Neural progenitor cell (in vitro differentiated cells): ENCODE measurements at regions not wholly inside any gene's neighbourhood (a gene's known extent, or its start where the extent isn't known, plus 50 kb on each side); places are given as distances from the start of the nearest gene placed in this dataset.
A peak's percentile ranks its signal among the peaks of the same experiment; 100 is the strongest.

Source experiments
- DNase-seq: peaks from one replicate; pipeline ENCODE4 v3.0.0-alpha.2; 2016; ENCODE audit warnings: low spot score
- H2AFZ ChIP-seq: fragments of 200-600 bp; sonication (generic); replicated peaks from 2 replicates; pipeline ENCODE4 v1.6.1; 2016; ENCODE audit warnings: antibody characterized with exemption
- H3F3A ChIP-seq: fragments of 200-600 bp; sonication (generic); 2 replicates; pipeline ENCODE4 v1.6.1; 2016; ENCODE audit warnings: antibody characterized with exemption, low read depth
- H3K27ac ChIP-seq: fragments of 200-600 bp; sonication (generic); 2 replicates; pipeline ENCODE4 v1.5.1; 2016; ENCODE audit warnings: mild to moderate bottlenecking
- H3K27me3 ChIP-seq: fragments of 200-600 bp; sonication (generic); 2 replicates; pipeline ENCODE4 v1.6.1; 2016; ENCODE audit warnings: mild to moderate bottlenecking, moderate library complexity
- H3K36me3 ChIP-seq: fragments of 200-600 bp; sonication (generic); 2 replicates; pipeline ENCODE4 v1.5.1; 2016
- H3K4me1 ChIP-seq: fragments of 200-600 bp; sonication (generic); 2 replicates; pipeline ENCODE4 v1.6.1; 2016; ENCODE audit warnings: mixed run types
- H3K4me2 ChIP-seq: fragments of 200-600 bp; sonication (generic); 2 replicates; pipeline ENCODE4 v1.6.1; 2016
- H3K4me3 ChIP-seq: fragments of 200-600 bp; sonication (generic); 2 replicates; pipeline ENCODE4 v1.5.1; 2016
- H3K79me2 ChIP-seq: fragments of 200-600 bp; sonication (generic); 2 replicates; pipeline ENCODE4 v1.6.1; 2016; ENCODE audit warnings: low read depth
- H3K9ac ChIP-seq: fragments of 200-600 bp; sonication (generic); 2 replicates; pipeline ENCODE4 v1.6.1; 2016
- H3K9me3 ChIP-seq: fragments of 200-600 bp; sonication (generic); 2 replicates; pipeline ENCODE4 v1.5.1; 2016; ENCODE audit warnings: low read depth
- H4K20me1 ChIP-seq: fragments of 200-600 bp; sonication (generic); 2 replicates; pipeline ENCODE4 v1.6.1; 2016; ENCODE audit warnings: low read depth
- H3K27ac Mint-ChIP-seq: 3 replicates; pipeline ENCODE4 v1.8.0; 2021; ENCODE audit warnings: mixed read lengths
- H3K27me3 Mint-ChIP-seq: 2 replicates; pipeline ENCODE4 v1.8.0; 2022; ENCODE audit warnings: low read depth, mild to moderate bottlenecking, inconsistent platforms, moderate library complexity, mixed read lengths; ENCODE audit not compliant: insufficient read depth
- H3K36me3 Mint-ChIP-seq: 3 replicates; pipeline ENCODE4 v1.8.0; 2021; ENCODE audit warnings: mixed read lengths
- H3K4me1 Mint-ChIP-seq: 3 replicates; pipeline ENCODE4 v1.8.0; 2021; ENCODE audit warnings: mixed read lengths
- H3K4me3 Mint-ChIP-seq: 3 replicates; pipeline ENCODE4 v1.8.0; 2021; ENCODE audit warnings: mild to moderate bottlenecking, moderate library complexity, mixed read lengths
- H3K9me3 Mint-ChIP-seq: 3 replicates; pipeline ENCODE4 v1.8.0; 2020; ENCODE audit warnings: mixed read lengths
- CTCF ChIP-seq: fragments of 200-600 bp; sonication (generic); IDR thresholded peaks from 2 replicates; pipeline ENCODE4 v1.5.1; 2017; ENCODE audit warnings: antibody characterized with exemption, mild to moderate bottlenecking
- EZH2 ChIP-seq: fragments of 200-600 bp; sonication (generic); IDR thresholded peaks from 2 replicates; pipeline ENCODE4 v1.6.1; 2017; ENCODE audit warnings: antibody characterized with exemption, mild to moderate bottlenecking, moderate library complexity
- EZH2phosphoT487 ChIP-seq: fragments of 200-600 bp; sonication (generic); IDR thresholded peaks from 2 replicates; pipeline ENCODE4 v1.6.1; 2017; ENCODE audit warnings: antibody characterized with exemption

DNA sequence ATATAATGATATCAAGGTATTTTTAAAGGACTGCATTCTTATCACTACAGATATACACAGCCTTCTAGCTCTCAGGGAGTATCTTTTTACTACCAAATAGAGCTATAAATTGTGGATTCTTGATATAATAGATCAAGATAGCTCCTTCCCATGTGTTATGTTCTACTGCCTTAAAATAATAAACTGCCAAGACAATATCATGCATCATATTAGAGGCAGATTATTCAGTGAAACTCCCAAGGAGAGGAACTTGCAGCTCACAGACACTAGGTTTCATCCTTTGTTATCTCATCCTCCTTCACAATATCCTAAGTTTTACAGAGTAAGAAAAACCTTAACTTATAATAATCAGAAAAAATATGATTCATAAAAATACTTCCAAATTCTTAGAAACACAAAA, 802.8 kb downstream of the DIAPH3 start:
- TF ChIP-seq EZH2: no peak
- no peak for TF ChIP-seq EZH2phosphoT487
- no peak for TF ChIP-seq CTCF
- no peak for DNase-seq
- Histone ChIP-seq H3K4me3 (no peak overlapping the region), H3K9me3 (no peaks in the 10 kb centered on the region), H3F3A (no peaks in the 10 kb centered on the region), H3K27ac (no peak overlapping the region), H3K4me1 (peaks cover 8% of the 10 kb centered on the region), H3K9ac (no peak overlapping the region), H2AFZ (no peak overlapping the region), H4K20me1 (no peaks in the 10 kb centered on the region), H3K4me2 (no peak overlapping the region), H3K27me3 (no peaks in the 10 kb centered on the region), H3K36me3 (no peaks in the 10 kb centered on the region), H3K79me2 (no peaks in the 10 kb centered on the region)
- H3K27ac Mint-ChIP-seq: no peak overlapping the region
- no peaks in the 10 kb centered on the region for H3K36me3 Mint-ChIP-seq
- no peak overlapping the region for H3K4me3 Mint-ChIP-seq
- no peaks in the 10 kb centered on the region for H3K27me3 Mint-ChIP-seq
- H3K9me3 Mint-ChIP-seq: no peaks in the 10 kb centered on the region
- peaks cover 5% of the 10 kb centered on the region for H3K4me1 Mint-ChIP-seq

GRCh38 chr13:59363313-59363712, 800.4 kb downstream of the DIAPH3 start:
- Histone ChIP-seq H4K20me1 (no peaks in the 10 kb centered on the region), H3K4me1 (peaks cover 8% of the 10 kb centered on the region), H3K9me3 (no peaks in the 10 kb centered on the region), H3K27me3 (no peaks in the 10 kb centered on the region), H2AFZ (no peak overlapping the region), H3K79me2 (no peaks in the 10 kb centered on the region), H3K27ac (no peak overlapping the region), H3K4me3 (no peak overlapping the region), H3K36me3 (no peaks in the 10 kb centered on the region), H3F3A (no peaks in the 10 kb centered on the region), H3K4me2 (no peak overlapping the region), H3K9ac (no peak overlapping the region)
- H3K36me3 Mint-ChIP-seq: no peaks in the 10 kb centered on the region
- no peak overlapping the region for H3K27ac Mint-ChIP-seq
- peaks cover 5% of the 10 kb centered on the region for H3K4me1 Mint-ChIP-seq
- no peak overlapping the region for H3K4me3 Mint-ChIP-seq
- no peak for DNase-seq
- H3K27me3 Mint-ChIP-seq: no peaks in the 10 kb centered on the region
- no peaks in the 10 kb centered on the region for H3K9me3 Mint-ChIP-seq
- TF ChIP-seq EZH2: no peak
- TF ChIP-seq EZH2phosphoT487: no peak
- no peak for TF ChIP-seq CTCF

GRCh38 chr13:59363947-59364346, 799.8 kb downstream of the DIAPH3 start:
- Histone ChIP-seq H3K9me3 (no peaks in the 10 kb centered on the region), H3K4me3 (no peak overlapping the region), H2AFZ (peak overlapping the region; percentile 63), H3K27me3 (no peaks in the 10 kb centered on the region), H3K27ac (no peak overlapping the region), H3K79me2 (no peaks in the 10 kb centered on the region), H4K20me1 (no peaks in the 10 kb centered on the region), H3K36me3 (no peaks in the 10 kb centered on the region), H3K4me2 (no peak overlapping the region), H3F3A (no peaks in the 10 kb centered on the region), H3K4me1 (peaks cover 12% of the 10 kb centered on the region), H3K9ac (no peak overlapping the region)
- Mint-ChIP-seq H3K27me3 (no peaks in the 10 kb centered on the region), H3K36me3 (no peaks in the 10 kb centered on the region), H3K27ac (no peak overlapping the region), H3K9me3 (no peaks in the 10 kb centered on the region), H3K4me1 (peaks cover 8% of the 10 kb centered on the region), H3K4me3 (no peak overlapping the region)
- no peak for TF ChIP-seq EZH2phosphoT487
- no peak for TF ChIP-seq CTCF
- TF ChIP-seq EZH2: no peak
- DNase-seq: no peak
